ENCODE measurements at regions not wholly inside any gene's neighbourhood (a gene's known extent, or its start where the extent isn't known, plus 50 kb on each side); places are given as distances from the start of the nearest gene placed in this dataset.
"Not testable (repeated sequence)": the region's sequence is repeated elsewhere in the genome, so short reads cannot be mapped to it uniquely, and the experiment has no call there.

- Histone ChIP-seq H3K27me3 (no peaks in the 10 kb centered on the region), H3K4me1 (ENCODE audit: insufficient read depth) (peaks cover 5% of the 10 kb centered on the region), H3K9me2 (replicated peaks; ENCODE audit: insufficient read depth) (no peaks in the 10 kb centered on the region), H3K27ac (no peak overlapping the region), H4K20me1 (ENCODE audit: insufficient read depth, poor library complexity, severe bottlenecking) (no peaks in the 10 kb centered on the region), H3K4me3 (no peak overlapping the region), H3K36me3 (replicated peaks; ENCODE audit: insufficient read depth, low read depth) (no peaks in the 10 kb centered on the region), H3K79me2 (no peaks in the 10 kb centered on the region), H3K9me3 (ENCODE audit: low read depth) (no peaks in the 10 kb centered on the region), H3K4me2 (no peak overlapping the region), H2AFZ (no peak overlapping the region)
- DNase-seq (ENCODE audit: low spot score) = no peak
- 91% methylated on average over 8 of the region's 8 CpGs for WGBS (ENCODE audit: low lambda C conversion rate, missing lambda C conversion rate)
- TF ChIP-seq EZH2phosphoT487 (IDR thresholded peaks at IDR 0.05; ENCODE audit: low read depth, severe bottlenecking, unreplicated experiment) (no peak), CTCF (IDR thresholded peaks at IDR 0.05; ENCODE audit: poor library complexity) (no peak), EZH2 (IDR thresholded peaks at IDR 0.05; ENCODE audit: borderline replicate concordance) (no peak)
These were observed 352.1 kb upstream of the CD180 start for GRCh38 chr5:67548520-67549295.

- Histone ChIP-seq H3K36me3 (replicated peaks; ENCODE audit: insufficient read depth, low read depth) (no peaks in the 10 kb centered on the region), H2AFZ (no peak overlapping the region), H3K9me3 (ENCODE audit: low read depth) (no peaks in the 10 kb centered on the region), H3K4me2 (no peak overlapping the region), H3K79me2 (no peaks in the 10 kb centered on the region), H3K4me1 (ENCODE audit: insufficient read depth) (peaks cover 5% of the 10 kb centered on the region), H3K27me3 (no peaks in the 10 kb centered on the region), H3K27ac (no peak overlapping the region), H3K4me3 (no peak overlapping the region), H4K20me1 (ENCODE audit: insufficient read depth, poor library complexity, severe bottlenecking) (no peaks in the 10 kb centered on the region), H3K9me2 (replicated peaks; ENCODE audit: insufficient read depth) (no peaks in the 10 kb centered on the region)
- no peak for TF ChIP-seq EZH2 (IDR thresholded peaks at IDR 0.05; ENCODE audit: borderline replicate concordance)
- no peak for TF ChIP-seq EZH2phosphoT487 (IDR thresholded peaks at IDR 0.05; ENCODE audit: low read depth, severe bottlenecking, unreplicated experiment)
- no peak for TF ChIP-seq CTCF (IDR thresholded peaks at IDR 0.05; ENCODE audit: poor library complexity)
- DNase-seq (ENCODE audit: low spot score) = no peak
- WGBS (ENCODE audit: low lambda C conversion rate, missing lambda C conversion rate) = 85% methylated on average over 1 of the region's 1 CpG
These were observed 351.1 kb upstream of the CD180 start for GRCh38 chr5:67547682-67548081.

GRCh38 chr5:67544942-67545341, 348.3 kb upstream of the CD180 start:
- H3K27me3 ChIP-seq; H4K20me1 ChIP-seq (ENCODE audit: insufficient read depth, poor library complexity, severe bottlenecking); H3K79me2 ChIP-seq; H3K27ac ChIP-seq; H3K9me2 ChIP-seq (replicated peaks; ENCODE audit: insufficient read depth); H3K36me3 ChIP-seq (replicated peaks; ENCODE audit: insufficient read depth, low read depth); H3K4me2 ChIP-seq; H2AFZ ChIP-seq; H3K4me1 ChIP-seq (ENCODE audit: insufficient read depth); H3K9me3 ChIP-seq (ENCODE audit: low read depth); H3K4me3 ChIP-seq; DNase-seq (ENCODE audit: low spot score): not testable (repeated sequence)

DNA sequence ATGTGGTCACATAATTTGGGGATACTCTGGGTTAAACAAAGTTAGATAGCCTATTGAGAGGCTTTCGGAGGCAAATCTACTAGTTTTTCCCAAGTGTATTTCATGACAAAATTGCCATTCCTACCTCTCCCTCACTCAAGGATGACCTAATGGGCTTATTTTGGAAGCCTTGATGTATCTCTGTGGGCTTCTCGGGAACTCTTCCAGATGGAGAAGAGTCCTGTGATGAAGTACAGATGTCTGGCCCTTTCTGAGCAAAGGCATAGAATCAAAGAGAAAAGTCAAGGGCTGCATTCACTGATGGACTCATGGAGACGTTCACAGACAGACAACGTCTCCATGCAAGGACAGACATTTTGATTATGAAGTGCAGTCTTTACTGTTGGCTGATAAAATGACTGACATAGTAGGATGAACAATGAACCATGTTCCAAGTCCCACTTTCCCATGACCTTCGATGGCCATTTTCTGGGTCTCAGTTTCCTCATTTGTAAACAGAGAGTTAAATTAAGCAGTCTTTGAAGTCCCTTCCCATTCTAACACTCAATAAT, 347.2 kb upstream of the CD180 start:
- H3K4me3 ChIP-seq = no peak overlapping the region
- no peak for DNase-seq (ENCODE audit: low spot score)
- no peaks in the 10 kb centered on the region for H3K9me3 ChIP-seq (ENCODE audit: low read depth)
- H3K79me2 ChIP-seq = no peaks in the 10 kb centered on the region
- no peaks in the 10 kb centered on the region for H4K20me1 ChIP-seq (ENCODE audit: insufficient read depth, poor library complexity, severe bottlenecking)
- H2AFZ ChIP-seq = no peak overlapping the region
- H3K9me2 ChIP-seq (replicated peaks; ENCODE audit: insufficient read depth) = no peaks in the 10 kb centered on the region
- TF ChIP-seq CTCF (IDR thresholded peaks at IDR 0.05; ENCODE audit: poor library complexity) = no peak
- TF ChIP-seq EZH2phosphoT487 (IDR thresholded peaks at IDR 0.05; ENCODE audit: low read depth, severe bottlenecking, unreplicated experiment) = no peak
- TF ChIP-seq EZH2 (IDR thresholded peaks at IDR 0.05; ENCODE audit: borderline replicate concordance) = no peak
- no peak overlapping the region for H3K4me2 ChIP-seq
- H3K4me1 ChIP-seq (ENCODE audit: insufficient read depth) = no peaks in the 10 kb centered on the region
- H3K27me3 ChIP-seq = no peaks in the 10 kb centered on the region
- H3K36me3 ChIP-seq (replicated peaks; ENCODE audit: insufficient read depth, low read depth) = no peaks in the 10 kb centered on the region
- H3K27ac ChIP-seq = no peak overlapping the region
- WGBS (ENCODE audit: low lambda C conversion rate, missing lambda C conversion rate) = 84% methylated on average over 5 of the region's 5 CpGs

Data from hepatocyte (in vitro differentiated cells).